CD1c-positive myeloid dendritic cell (primary cell): ENCODE measurements at regions not wholly inside any gene's neighbourhood (a gene's known extent, or its start where the extent isn't known, plus 50 kb on each side); places are given as distances from the start of the nearest gene placed in this dataset.
"Not testable (repeated sequence)": the region's sequence is repeated elsewhere in the genome, so short reads cannot be mapped to it uniquely, and the experiment has no call there.

Experiments
- DNase-seq: peaks from one replicate; pipeline ENCODE4 v3.0.0-alpha.2; 2016; ENCODE audit errors: extremely low spot score

- DNase-seq, result peak; percentile 25
These were observed 78.4 kb downstream of the NAPG start for GRCh38 chr18:10604182-10604581.

- not testable (repeated sequence) for DNase-seq
These were observed 81.1 kb downstream of the NAPG start for GRCh38 chr18:10606881-10607280.

- DNase-seq, result not testable (repeated sequence)
These were observed 81.8 kb downstream of the NAPG start for GRCh38 chr18:10607332-10608248.

GRCh38 chr18:10608450-10608849 is 82.6 kb downstream of the NAPG start:
- DNase-seq, result not testable (repeated sequence)

- DNase-seq, result not testable (repeated sequence)
These were observed 83.2 kb downstream of the NAPG start for GRCh38 chr18:10609046-10609445.

DNA sequence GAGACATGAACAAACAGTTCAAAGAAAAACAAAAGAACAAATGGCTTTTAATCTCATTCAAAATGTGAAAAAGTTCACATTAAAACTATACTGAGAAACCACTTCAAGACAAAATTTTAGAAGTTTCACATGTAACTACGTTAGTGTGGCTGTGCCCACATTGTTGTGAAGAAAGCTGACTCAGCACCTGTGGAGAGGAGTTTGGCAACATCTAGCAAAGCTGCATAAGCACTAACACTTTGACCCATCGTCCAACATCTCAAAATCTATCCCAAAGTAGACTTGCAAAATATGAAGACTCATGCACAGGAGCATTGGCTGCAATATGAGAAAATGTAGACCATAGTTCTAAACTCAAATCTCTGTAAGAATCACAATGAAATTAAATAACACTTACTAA is 87.4 kb downstream of the NAPG start:
- DNase-seq, result not testable (repeated sequence)

GRCh38 chr18:10616714-10617113 is 90.9 kb downstream of the NAPG start:
- DNase-seq, result not testable (repeated sequence)

GRCh38 chr18:10618797-10619196 is 93.0 kb downstream of the NAPG start:
- not testable (repeated sequence) for DNase-seq

DNA sequence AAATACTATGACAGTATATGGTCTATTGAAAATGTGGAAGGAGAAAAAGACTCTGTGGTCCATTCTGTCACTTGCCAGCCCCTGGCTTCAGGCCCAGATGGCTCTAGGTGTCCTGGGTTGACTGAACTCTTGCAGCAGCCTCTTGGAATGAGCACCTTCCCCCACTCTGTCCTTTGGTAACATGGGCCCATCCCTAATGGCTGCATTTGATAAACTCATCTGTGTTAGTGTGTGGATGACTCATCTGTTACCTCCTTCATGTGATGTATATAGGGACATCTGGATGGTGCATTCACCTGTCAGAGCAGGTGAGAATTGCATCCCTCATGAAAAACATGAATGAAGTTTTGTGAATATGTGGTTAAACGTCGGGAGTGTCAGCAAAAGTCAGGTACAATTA is 93.5 kb downstream of the NAPG start:
- DNase-seq, result not testable (repeated sequence)

DNA sequence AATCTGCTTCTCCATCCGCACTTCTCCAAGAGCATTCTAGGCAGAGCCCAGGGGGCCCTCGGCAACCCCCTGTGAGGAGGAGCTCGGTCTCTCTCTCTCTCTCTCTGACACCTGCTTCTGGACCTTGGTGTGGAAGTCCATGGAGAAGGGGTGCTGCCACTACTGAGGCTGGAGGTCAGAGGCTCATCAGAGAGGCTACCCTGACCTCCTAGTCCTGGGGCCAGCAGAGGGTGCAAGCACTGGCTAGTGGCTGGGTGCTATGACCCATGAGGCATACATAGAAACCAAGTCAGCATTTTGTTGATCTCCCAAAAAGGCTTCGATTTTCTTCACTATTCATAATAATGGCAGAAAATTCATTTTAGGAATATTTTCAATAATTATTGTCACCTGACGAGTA is 94.0 kb downstream of the NAPG start:
- not testable (repeated sequence) for DNase-seq
